ENCODE measurements at regions not wholly inside any gene's neighbourhood (a gene's known extent, or its start where the extent isn't known, plus 50 kb on each side); places are given as distances from the start of the nearest gene placed in this dataset.

GRCh38 chr3:188940573-188940932 lies 231.2 kb upstream of the TPRG1 start:
- Histone ChIP-seq H3K9me3 (ENCODE audit: control insufficient read depth, low read length) (no peaks in the 10 kb centered on the region), H3K36me3 (ENCODE audit: control insufficient read depth, insufficient read depth, low read length) (no peaks in the 10 kb centered on the region), H3K27me3 (ENCODE audit: control insufficient read depth, insufficient read depth, low read length, poor library complexity, severe bottlenecking) (no peaks in the 10 kb centered on the region), H3K4me3 (ENCODE audit: low read length) (no peak overlapping the region), H3K27ac (ENCODE audit: low read depth, low read length) (no peak overlapping the region), H3K4me1 (ENCODE audit: control insufficient read depth, insufficient read depth, low read length) (no peaks in the 10 kb centered on the region), H3K9ac (ENCODE audit: extremely low read depth, low read length, poor library complexity, severe bottlenecking) (no peak overlapping the region)
- Mint-ChIP-seq H3K27me3 (ENCODE audit: insufficient read depth) (peaks cover 8% of the 10 kb centered on the region), H3K27ac (no peak overlapping the region), H3K36me3 (ENCODE audit: low read depth) (no peaks in the 10 kb centered on the region), H3K9me3 (no peaks in the 10 kb centered on the region), H3K4me1 (no peaks in the 10 kb centered on the region), H3K4me3 (no peak overlapping the region)
- TF ChIP-seq, protein P1, sequence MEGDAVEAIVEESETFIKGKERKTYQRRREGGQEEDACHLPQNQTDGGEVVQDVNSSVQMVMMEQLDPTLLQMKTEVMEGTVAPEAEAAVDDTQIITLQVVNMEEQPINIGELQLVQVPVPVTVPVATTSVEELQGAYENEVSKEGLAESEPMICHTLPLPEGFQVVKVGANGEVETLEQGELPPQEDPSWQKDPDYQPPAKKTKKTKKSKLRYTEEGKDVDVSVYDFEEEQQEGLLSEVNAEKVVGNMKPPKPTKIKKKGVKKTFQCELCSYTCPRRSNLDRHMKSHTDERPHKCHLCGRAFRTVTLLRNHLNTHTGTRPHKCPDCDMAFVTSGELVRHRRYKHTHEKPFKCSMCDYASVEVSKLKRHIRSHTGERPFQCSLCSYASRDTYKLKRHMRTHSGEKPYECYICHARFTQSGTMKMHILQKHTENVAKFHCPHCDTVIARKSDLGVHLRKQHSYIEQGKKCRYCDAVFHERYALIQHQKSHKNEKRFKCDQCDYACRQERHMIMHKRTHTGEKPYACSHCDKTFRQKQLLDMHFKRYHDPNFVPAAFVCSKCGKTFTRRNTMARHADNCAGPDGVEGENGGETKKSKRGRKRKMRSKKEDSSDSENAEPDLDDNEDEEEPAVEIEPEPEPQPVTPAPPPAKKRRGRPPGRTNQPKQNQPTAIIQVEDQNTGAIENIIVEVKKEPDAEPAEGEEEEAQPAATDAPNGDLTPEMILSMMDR (conservative IDR thresholded peaks at IDR 0.05) = no peak
- 100% methylated on average over 1 of the region's 1 CpG; no CpG with 5 or more reads in 1 of the 2 experiments for WGBS, 2 experiments (ENCODE audit: insufficient coverage in 1 of 2, insufficient read length in 1 of 2)
- DNase-seq = no peak

DNA sequence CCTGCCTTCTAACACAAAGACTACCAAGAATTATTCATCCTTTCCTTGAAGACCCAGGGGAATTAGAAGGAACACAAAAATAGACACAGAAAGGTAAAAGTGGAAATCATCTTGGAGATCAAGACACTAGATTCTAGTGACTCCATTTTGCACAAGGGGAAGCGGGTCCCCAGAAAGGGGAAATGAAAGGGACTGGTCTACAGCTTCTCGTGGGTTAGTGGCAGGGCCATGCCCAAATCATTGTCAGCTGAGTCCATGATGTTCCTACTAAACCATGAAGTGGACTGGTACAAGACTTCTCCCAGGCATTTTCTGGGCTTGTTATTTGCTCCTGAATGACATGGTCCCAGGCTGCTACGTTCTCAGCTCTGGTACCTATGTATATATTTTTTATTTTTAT lies 230.7 kb upstream of the TPRG1 start:
- Mint-ChIP-seq H3K4me3 (no peak overlapping the region), H3K9me3 (no peaks in the 10 kb centered on the region), H3K4me1 (no peaks in the 10 kb centered on the region), H3K36me3 (ENCODE audit: low read depth) (no peaks in the 10 kb centered on the region), H3K27me3 (ENCODE audit: insufficient read depth) (peaks cover 12% of the 10 kb centered on the region), H3K27ac (no peak overlapping the region)
- H3K36me3 ChIP-seq (ENCODE audit: control insufficient read depth, insufficient read depth, low read length) = no peaks in the 10 kb centered on the region
- H3K9ac ChIP-seq (ENCODE audit: extremely low read depth, low read length, poor library complexity, severe bottlenecking) = no peak overlapping the region
- WGBS, 2 experiments (ENCODE audit: insufficient coverage in 1 of 2, insufficient read length in 1 of 2) = 90 to 91% methylated on average over 2 of the region's 3 CpGs
- H3K4me3 ChIP-seq (ENCODE audit: low read length) = no peak overlapping the region
- H3K27ac ChIP-seq (ENCODE audit: low read depth, low read length) = no peak overlapping the region
- no peaks in the 10 kb centered on the region for H3K4me1 ChIP-seq (ENCODE audit: control insufficient read depth, insufficient read depth, low read length)
- DNase-seq = no peak
- H3K9me3 ChIP-seq (ENCODE audit: control insufficient read depth, low read length) = no peaks in the 10 kb centered on the region
- no peaks in the 10 kb centered on the region for H3K27me3 ChIP-seq (ENCODE audit: control insufficient read depth, insufficient read depth, low read length, poor library complexity, severe bottlenecking)
- TF ChIP-seq, protein P1 (conservative IDR thresholded peaks at IDR 0.05) = no peak

- no peaks in the 10 kb centered on the region for H3K4me1 ChIP-seq (ENCODE audit: control insufficient read depth, insufficient read depth, low read length)
- Mint-ChIP-seq H3K27me3 (ENCODE audit: insufficient read depth) (peaks cover 22% of the 10 kb centered on the region), H3K4me3 (no peak overlapping the region), H3K9me3 (no peaks in the 10 kb centered on the region), H3K36me3 (ENCODE audit: low read depth) (no peaks in the 10 kb centered on the region), H3K27ac (no peak overlapping the region), H3K4me1 (no peaks in the 10 kb centered on the region)
- no peak overlapping the region for H3K4me3 ChIP-seq (ENCODE audit: low read length)
- no peaks in the 10 kb centered on the region for H3K36me3 ChIP-seq (ENCODE audit: control insufficient read depth, insufficient read depth, low read length)
- no peak overlapping the region for H3K9ac ChIP-seq (ENCODE audit: extremely low read depth, low read length, poor library complexity, severe bottlenecking)
- peaks cover 10% of the 10 kb centered on the region for H3K27me3 ChIP-seq (ENCODE audit: control insufficient read depth, insufficient read depth, low read length, poor library complexity, severe bottlenecking)
- 90 to 100% methylated on average over 1 to 2 of the region's 2 CpGs for WGBS, 2 experiments (ENCODE audit: insufficient coverage in 1 of 2, insufficient read length in 1 of 2)
- H3K27ac ChIP-seq (ENCODE audit: low read depth, low read length) = no peak overlapping the region
- TF ChIP-seq, protein P1 (conservative IDR thresholded peaks at IDR 0.05) = no peak
- H3K9me3 ChIP-seq (ENCODE audit: control insufficient read depth, low read length) = no peaks in the 10 kb centered on the region
- DNase-seq = no peak
Observed at GRCh38 chr3:188942191-188942590, 229.6 kb upstream of the TPRG1 start.

All from endodermal cell (in vitro differentiated cells).